H1 (cell line): ENCODE measurements at regions not wholly inside any gene's neighbourhood (a gene's known extent, or its start where the extent isn't known, plus 50 kb on each side); places are given as distances from the start of the nearest gene placed in this dataset.

Experiments
- CTBP2 ChIP-seq: IDR thresholded peaks from 2 replicates; pipeline ENCODE4 v1.7.0; 2011; ENCODE audit warnings: borderline replicate concordance, mild to moderate bottlenecking, moderate library complexity, mixed read lengths, low read length; ENCODE audit not compliant: insufficient read depth, insufficient read length
- RXRA ChIP-seq: IDR thresholded peaks from 2 replicates; pipeline ENCODE4 v1.6.1; 2011; ENCODE audit warnings: low read depth, mild to moderate bottlenecking, low read length, moderate library complexity; ENCODE audit not compliant: insufficient read depth
- SP2 ChIP-seq: IDR thresholded peaks from 2 replicates; pipeline ENCODE4 v1.6.1; 2012; ENCODE audit warnings: mild to moderate bottlenecking, low read length, inconsistent platforms

GRCh38 chr5:147084702-147085101 is 150.1 kb upstream of the STK32A start (continued):
- TF ChIP-seq CTBP2 = no peak
- no peak for TF ChIP-seq SP2
- no peak for TF ChIP-seq RXRA
